ENCODE measurements at regions not wholly inside any gene's neighbourhood (a gene's known extent, or its start where the extent isn't known, plus 50 kb on each side); places are given as distances from the start of the nearest gene placed in this dataset.

GRCh38 chr3:182357928-182358327, 435.4 kb upstream of the ATP11B start:
- H3K9me1 ChIP-seq (replicated peaks; ENCODE audit: control insufficient read depth, extremely low read depth, insufficient read depth, low read length): no peaks in the 10 kb centered on the region

More at GRCh38 chr3:182357928-182358327, 435.4 kb upstream of the ATP11B start:
- Histone ChIP-seq H3K4me3 (replicated peaks in 1 of 3; ENCODE audit: insufficient read depth in 1 of 3, low read depth in 1 of 3, low read length in 3 of 3) (no peak overlapping the region), H3K4me1 (ENCODE audit: control insufficient read depth, extremely low read depth, insufficient read depth, low read length) (no peaks in the 10 kb centered on the region), H3K9me3 (replicated peaks; ENCODE audit: control insufficient read depth, insufficient read depth, low read length) (no peaks in the 10 kb centered on the region), H2AFZ (ENCODE audit: low read depth, low read length) (no peak overlapping the region), H3K4me2 (ENCODE audit: insufficient read depth, low read length) (no peak overlapping the region), H3K9ac (replicated peaks; ENCODE audit: extremely low read depth, insufficient read depth, low read length) (no peak overlapping the region), H3K27ac (ENCODE audit: insufficient read depth, low read depth, low read length) (no peak overlapping the region), H3K27me3 (ENCODE audit: control insufficient read depth in 2 of 2, insufficient read depth in 2 of 2, low read length in 2 of 2) (no peaks in the 10 kb centered on the region), H3K36me3 (ENCODE audit: control insufficient read depth in 2 of 2, extremely low read depth in 1 of 2, insufficient read depth in 2 of 2, low read length in 2 of 2) (no peaks in the 10 kb centered on the region), H3K79me2 (ENCODE audit: control insufficient read depth, insufficient read depth, low read length) (no peaks in the 10 kb centered on the region), H4K20me1 (replicated peaks; ENCODE audit: control insufficient read depth, extremely low read depth, insufficient read depth, low read length) (no peaks in the 10 kb centered on the region)
- POLR2A ChIA-PET: no interaction called here
- no peak for FAIRE-seq
- BruUV-seq (replicated peaks): no TSS peak
- dilution Hi-C loops (cut with MboI; ENCODE audit: extremely low pct_ligation_motif_present, low sequenced_read_pairs): no loop called here
- TF ChIP-seq POLR2A (IDR thresholded peaks at IDR 0.05; ENCODE audit: low read depth, low read length) (no peak), GATA2 (IDR thresholded peaks at IDR 0.05; ENCODE audit: insufficient read depth, insufficient read length, low read depth, low read length) (no peak), EZH2 (IDR thresholded peaks at IDR 0.05; ENCODE audit: borderline replicate concordance, low read depth, low read length, severe bottlenecking) (no peak), FOS (IDR thresholded peaks at IDR 0.05; ENCODE audit: borderline replicate concordance, insufficient read depth, low read length) (no peak), JUN (IDR thresholded peaks at IDR 0.05; ENCODE audit: borderline replicate concordance, insufficient read depth, insufficient read length, low read depth) (no peak), MYC (IDR thresholded peaks at IDR 0.05; ENCODE audit: low read depth, low read length) (no peak), POLR2AphosphoS5 (IDR thresholded peaks at IDR 0.05; ENCODE audit: insufficient read depth, low read depth, low read length) (no peak), MAX (IDR thresholded peaks at IDR 0.05; ENCODE audit: insufficient read depth, insufficient read length) (no peak), CTCF (IDR thresholded peaks at IDR 0.05; ENCODE audit: extremely low read depth in 1 of 2, insufficient read depth in 1 of 2, low read depth in 1 of 2, low read length in 2 of 2) (no peak)
- CTCF ChIA-PET: no interaction called here
- DNase-seq (ENCODE audit: low read depth, low spot score): no peak
- intact Hi-C loops (cut with micrococcal nuclease): no loop called here
